ENCODE measurements at regions not wholly inside any gene's neighbourhood (a gene's known extent, or its start where the extent isn't known, plus 50 kb on each side); places are given as distances from the start of the nearest gene placed in this dataset.

DNA sequence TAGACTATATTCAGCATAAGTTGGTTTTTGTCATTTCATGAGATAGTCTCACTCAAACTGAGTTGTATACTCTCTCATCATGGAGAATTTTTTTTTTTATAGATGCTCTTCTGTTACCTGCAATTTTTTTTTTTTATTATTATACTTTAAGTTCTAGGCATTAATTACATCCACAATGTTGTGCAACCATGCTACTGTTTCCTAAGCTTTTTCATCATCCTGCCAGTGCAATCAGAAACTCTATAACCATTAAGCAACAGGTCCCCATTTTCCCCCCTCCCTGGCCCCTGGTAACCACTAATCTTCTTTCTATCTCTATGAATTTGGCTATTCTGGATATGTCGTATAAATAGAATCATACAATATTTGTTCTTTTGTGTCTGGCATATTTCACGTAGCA, 321.6 kb downstream of the STIM2 start:
- Mint-ChIP-seq H3K4me1 (no peaks in the 10 kb centered on the region), H3K4me3 (no peak overlapping the region), H3K27me3 (ENCODE audit: low read depth) (no peaks in the 10 kb centered on the region), H3K9me3 (no peaks in the 10 kb centered on the region), H3K36me3 (ENCODE audit: low read depth) (no peaks in the 10 kb centered on the region), H3K27ac (ENCODE audit: unreplicated experiment) (no peak overlapping the region)
- TF ChIP-seq, protein P1, sequence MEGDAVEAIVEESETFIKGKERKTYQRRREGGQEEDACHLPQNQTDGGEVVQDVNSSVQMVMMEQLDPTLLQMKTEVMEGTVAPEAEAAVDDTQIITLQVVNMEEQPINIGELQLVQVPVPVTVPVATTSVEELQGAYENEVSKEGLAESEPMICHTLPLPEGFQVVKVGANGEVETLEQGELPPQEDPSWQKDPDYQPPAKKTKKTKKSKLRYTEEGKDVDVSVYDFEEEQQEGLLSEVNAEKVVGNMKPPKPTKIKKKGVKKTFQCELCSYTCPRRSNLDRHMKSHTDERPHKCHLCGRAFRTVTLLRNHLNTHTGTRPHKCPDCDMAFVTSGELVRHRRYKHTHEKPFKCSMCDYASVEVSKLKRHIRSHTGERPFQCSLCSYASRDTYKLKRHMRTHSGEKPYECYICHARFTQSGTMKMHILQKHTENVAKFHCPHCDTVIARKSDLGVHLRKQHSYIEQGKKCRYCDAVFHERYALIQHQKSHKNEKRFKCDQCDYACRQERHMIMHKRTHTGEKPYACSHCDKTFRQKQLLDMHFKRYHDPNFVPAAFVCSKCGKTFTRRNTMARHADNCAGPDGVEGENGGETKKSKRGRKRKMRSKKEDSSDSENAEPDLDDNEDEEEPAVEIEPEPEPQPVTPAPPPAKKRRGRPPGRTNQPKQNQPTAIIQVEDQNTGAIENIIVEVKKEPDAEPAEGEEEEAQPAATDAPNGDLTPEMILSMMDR (conservative IDR thresholded peaks at IDR 0.05) = no peak
- no peak for DNase-seq (ENCODE audit: low read depth, low spot score)

DNA sequence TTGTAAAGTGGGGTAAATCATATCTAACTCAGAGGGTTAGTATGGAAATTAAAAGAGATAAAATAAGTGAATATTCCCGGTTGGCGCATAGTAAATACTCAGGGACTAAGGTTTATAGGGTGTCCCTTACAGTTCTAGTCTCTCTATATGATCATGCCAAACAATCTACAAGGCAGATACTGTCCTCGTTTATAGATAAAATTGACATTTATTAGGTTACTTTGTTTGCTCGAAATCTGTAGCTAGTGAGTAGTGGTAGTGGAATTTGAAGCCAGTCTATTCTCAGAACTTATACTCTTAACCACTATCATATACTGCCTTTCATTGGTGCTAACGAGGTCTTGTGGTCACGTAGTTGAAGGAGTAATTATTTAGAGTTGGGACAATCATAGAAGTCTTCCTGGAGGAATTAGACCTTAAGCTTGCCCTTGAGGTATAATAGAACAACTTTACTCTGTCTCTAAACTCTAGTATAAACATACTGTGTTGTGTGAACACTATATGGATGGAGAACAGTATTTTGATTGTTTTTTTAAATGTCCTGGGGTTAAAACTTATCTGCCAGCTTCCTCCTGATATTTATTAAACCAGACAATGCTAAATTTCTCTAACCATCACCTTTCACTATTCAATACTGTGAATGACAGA, 324.0 kb downstream of the STIM2 start:
- Mint-ChIP-seq H3K4me1 (no peaks in the 10 kb centered on the region), H3K4me3 (no peak overlapping the region), H3K27me3 (ENCODE audit: low read depth) (no peaks in the 10 kb centered on the region), H3K27ac (ENCODE audit: unreplicated experiment) (no peak overlapping the region), H3K9me3 (no peaks in the 10 kb centered on the region), H3K36me3 (ENCODE audit: low read depth) (no peaks in the 10 kb centered on the region)
- TF ChIP-seq, protein P1 (conservative IDR thresholded peaks at IDR 0.05) = no peak
- no peak for DNase-seq (ENCODE audit: low read depth, low spot score)

DNA sequence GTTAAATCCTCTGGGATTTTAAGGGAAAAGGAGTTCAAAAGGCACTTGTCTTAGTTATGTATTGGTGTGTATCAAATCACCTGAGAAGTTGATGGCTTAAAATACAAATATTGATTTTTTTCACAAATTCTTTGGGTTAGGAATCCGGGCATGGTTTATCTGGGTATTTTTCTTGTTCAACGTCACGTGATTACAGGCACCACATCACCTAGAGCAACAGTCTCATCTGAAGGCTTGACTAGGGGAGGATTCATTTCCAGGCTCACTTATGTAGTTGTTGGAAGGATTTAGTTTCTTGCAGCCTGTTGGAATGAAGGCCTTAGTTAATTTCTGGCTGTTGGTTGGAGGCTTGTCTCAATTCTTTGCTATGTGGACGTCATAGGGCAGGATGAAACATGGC, 326.1 kb downstream of the STIM2 start:
- Mint-ChIP-seq H3K9me3 (no peaks in the 10 kb centered on the region), H3K27me3 (ENCODE audit: low read depth) (no peaks in the 10 kb centered on the region), H3K4me1 (no peaks in the 10 kb centered on the region), H3K27ac (ENCODE audit: unreplicated experiment) (no peak overlapping the region), H3K36me3 (ENCODE audit: low read depth) (no peaks in the 10 kb centered on the region), H3K4me3 (no peak overlapping the region)
- TF ChIP-seq, protein P1 (conservative IDR thresholded peaks at IDR 0.05) = no peak
- no peak for DNase-seq (ENCODE audit: low read depth, low spot score)

DNA sequence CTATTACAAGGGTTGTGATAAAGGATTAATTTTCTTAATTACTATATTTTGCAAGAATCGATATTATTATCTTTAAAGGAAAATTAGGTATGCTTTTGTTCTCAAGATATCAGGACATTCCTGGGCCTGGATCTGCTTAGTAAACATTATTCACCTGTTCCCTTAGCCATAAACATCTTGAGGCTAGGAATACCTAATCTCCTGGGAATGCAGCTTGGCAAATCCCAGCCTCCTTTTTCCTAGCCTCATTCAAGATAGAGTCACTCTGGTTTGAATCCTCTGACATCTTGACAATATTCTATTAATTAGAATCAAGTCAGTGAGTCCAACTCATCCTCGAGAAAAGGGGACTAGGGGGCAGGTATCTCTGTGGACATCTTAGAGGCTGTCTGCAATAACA, 327.1 kb downstream of the STIM2 start:
- no peaks in the 10 kb centered on the region for H3K27me3 Mint-ChIP-seq (ENCODE audit: low read depth)
- H3K4me3 Mint-ChIP-seq = no peak overlapping the region
- no peak overlapping the region for H3K27ac Mint-ChIP-seq (ENCODE audit: unreplicated experiment)
- no peaks in the 10 kb centered on the region for H3K9me3 Mint-ChIP-seq
- TF ChIP-seq, protein P1 (conservative IDR thresholded peaks at IDR 0.05) = no peak
- DNase-seq (ENCODE audit: low read depth, low spot score) = no peak
- H3K36me3 Mint-ChIP-seq (ENCODE audit: low read depth) = no peaks in the 10 kb centered on the region
- no peaks in the 10 kb centered on the region for H3K4me1 Mint-ChIP-seq

DNA sequence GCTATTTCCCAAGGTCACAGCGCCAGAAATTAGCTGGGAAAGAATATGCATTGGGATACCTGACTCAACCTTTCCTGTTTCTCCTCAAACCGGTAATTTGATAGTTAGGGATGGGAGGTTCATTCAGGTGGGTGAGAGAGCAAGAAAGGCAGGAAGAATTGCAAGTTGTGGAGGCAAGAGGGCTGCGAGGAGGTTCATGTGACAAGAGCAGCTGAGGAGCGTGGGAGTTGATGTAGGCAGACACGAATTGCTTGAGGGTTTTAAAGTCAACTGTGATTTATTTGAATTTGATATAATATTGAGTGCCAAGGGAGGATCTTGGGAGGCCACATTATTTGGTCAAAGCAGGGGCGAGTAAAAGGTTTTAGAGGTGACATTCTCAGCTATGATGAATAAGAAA, 329.0 kb downstream of the STIM2 start:
- no peak overlapping the region for H3K4me3 Mint-ChIP-seq
- no peak overlapping the region for H3K27ac Mint-ChIP-seq (ENCODE audit: unreplicated experiment)
- no peaks in the 10 kb centered on the region for H3K9me3 Mint-ChIP-seq
- TF ChIP-seq, protein P1 (conservative IDR thresholded peaks at IDR 0.05) = no peak
- H3K4me1 Mint-ChIP-seq = no peaks in the 10 kb centered on the region
- H3K27me3 Mint-ChIP-seq (ENCODE audit: low read depth) = no peaks in the 10 kb centered on the region
- DNase-seq (ENCODE audit: low read depth, low spot score) = no peak
- H3K36me3 Mint-ChIP-seq (ENCODE audit: low read depth) = no peaks in the 10 kb centered on the region

All from neural crest cell (in vitro differentiated cells).